NCI-H146 (cell line): ENCODE measurements at regions not wholly inside any gene's neighbourhood (a gene's known extent, or its start where the extent isn't known, plus 50 kb on each side); places are given as distances from the start of the nearest gene placed in this dataset.

Experiments used
- DNase-seq: peaks from one replicate; lab custom pipeline; 2025; lab: John Stamatoyannopoulos, UW

DNA sequence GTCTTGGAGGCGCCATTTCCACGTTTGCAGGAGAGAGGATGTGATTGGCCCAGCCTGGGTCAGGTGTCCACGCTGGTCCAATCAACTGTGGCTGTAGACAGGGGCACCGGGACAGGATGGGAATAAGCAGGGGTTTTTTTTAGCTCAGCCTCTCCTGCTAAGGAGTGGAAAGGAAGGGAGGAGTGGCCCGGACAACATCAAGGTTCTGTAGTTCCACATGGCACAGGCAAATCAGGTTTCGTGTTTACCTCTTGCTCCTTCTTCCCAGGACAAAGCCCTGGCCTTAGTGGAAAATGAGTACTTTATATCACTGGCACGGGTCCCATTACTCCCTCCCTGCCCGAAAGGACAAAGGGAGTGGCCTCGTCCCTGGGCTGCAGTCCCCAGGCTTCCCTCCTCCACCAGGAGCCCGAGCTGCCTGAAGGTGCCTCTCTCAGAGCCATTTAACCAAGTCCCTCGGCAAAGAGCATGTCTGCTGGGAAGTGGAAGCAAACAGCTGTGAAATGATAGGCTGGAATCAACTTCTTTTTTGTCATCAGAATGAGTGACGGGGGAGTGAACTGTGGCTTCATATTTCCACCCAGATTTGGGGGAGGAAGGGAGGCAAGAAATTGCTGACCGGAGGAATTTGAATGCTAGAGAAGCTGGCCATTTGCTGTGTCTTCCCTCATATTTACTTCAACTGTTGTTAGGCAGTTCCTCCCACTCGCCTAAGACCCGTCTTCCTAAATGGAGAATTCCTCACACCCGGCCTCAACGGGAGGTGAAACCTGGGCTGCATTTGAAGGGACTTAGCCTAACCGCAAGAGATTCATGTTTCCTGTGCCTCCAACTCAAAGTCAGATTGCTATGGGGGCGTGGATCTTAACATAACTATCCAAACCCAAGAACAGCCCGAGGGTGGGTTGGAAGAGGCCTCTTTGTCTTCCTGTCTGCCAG, 84.9 kb upstream of the SLC44A3 start:
- DNase-seq = no peak

DNA sequence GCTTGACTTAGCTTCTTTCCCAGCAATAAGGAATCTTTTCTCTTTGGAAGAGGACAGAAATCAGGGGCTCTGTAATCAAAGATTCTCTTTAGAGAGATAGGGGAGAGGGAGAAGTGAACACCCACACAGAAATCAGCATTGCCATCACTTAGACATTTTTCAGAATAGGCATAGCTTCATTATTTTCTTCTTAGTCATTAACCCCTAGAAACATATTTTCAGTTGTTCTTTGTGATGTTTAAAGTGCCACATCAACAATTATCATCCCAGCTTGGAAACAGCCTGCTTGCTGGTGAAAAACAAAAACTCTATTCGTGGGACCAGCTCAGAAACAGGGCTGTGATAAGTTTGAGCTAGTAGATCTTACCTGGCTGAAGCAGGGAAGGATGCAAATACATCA, 88.3 kb upstream of the SLC44A3 start:
- DNase-seq = no peak

DNA sequence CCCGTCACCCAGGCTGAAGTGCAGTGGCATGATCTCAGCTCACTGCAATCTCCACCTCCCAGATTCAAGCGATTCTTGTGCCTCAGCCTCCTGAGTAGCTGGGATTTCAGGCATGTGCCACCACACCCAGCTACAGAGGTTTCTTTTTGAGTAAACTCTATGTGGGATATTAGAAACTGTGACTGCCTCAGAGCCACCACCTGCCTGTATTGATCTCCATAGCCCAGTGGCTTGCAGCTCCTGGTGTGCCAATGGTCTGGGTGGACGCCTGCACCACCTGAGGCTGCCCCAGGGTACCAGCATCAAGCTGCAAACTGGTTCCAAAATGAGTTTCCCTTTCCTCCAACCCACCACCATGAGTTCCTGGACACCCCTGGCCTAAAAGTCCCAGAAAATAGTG, 89.7 kb upstream of the SLC44A3 start:
- DNase-seq = no peak

DNA sequence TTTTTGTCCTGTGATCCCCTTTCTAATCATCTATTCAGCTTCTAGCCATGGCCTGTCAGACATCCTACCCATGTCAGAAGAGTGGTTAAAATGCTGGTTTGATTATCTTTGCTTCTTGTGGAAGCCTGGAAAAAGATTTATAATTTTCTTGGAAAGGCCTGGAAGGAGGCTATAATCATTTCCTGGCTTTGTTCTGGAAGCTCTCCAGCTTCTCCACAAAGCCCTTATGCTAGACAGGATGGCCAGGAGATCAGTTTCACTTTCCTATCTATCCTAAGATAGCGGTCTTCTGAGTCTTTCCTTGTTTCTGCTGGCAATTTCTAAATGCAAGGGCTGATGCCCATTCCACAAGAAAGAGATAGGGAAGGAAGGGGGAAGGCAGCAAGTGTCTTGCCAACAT, 90.9 kb upstream of the SLC44A3 start:
- no peak for DNase-seq

DNA sequence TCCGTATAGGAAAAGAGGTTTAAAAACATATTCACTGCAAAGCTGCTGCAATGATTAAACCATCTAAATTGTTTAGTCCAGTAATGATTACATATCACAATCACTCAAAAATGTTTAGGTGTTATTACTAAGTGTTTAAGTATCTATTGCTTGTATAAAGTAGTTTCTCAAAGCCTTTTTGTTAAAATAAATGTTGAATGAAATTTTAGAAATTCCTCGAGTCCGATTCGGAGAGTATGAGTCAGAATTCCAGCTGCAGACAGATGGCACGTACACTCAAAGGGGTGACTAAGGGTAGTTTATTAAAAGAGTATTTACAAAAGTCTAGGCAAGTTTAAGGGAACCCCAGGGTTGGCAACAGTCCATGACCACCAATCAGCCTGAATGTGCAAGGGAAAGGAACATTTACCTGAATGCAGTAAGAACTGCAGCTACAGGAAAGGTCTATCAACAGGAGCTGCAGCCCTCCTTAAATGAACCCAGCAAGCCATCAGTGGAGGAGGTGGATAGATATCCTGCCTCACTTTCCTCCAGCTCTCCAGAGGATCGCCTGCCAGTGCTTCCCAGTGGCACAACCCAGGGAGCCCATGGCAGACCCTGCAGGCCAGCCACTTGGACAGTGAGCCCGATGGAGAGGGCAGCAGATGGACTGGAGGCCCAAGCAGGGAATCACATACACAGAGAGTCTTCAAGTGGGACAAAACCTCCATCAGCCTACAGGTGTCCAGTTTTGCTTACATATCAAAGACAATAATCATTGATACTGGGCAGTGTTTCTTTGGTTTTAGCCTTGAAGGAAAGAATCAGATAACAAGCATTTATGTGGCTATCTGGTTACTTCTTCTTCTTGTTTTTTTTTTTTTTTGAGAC, 92.1 kb upstream of the SLC44A3 start:
- no peak for DNase-seq

DNA sequence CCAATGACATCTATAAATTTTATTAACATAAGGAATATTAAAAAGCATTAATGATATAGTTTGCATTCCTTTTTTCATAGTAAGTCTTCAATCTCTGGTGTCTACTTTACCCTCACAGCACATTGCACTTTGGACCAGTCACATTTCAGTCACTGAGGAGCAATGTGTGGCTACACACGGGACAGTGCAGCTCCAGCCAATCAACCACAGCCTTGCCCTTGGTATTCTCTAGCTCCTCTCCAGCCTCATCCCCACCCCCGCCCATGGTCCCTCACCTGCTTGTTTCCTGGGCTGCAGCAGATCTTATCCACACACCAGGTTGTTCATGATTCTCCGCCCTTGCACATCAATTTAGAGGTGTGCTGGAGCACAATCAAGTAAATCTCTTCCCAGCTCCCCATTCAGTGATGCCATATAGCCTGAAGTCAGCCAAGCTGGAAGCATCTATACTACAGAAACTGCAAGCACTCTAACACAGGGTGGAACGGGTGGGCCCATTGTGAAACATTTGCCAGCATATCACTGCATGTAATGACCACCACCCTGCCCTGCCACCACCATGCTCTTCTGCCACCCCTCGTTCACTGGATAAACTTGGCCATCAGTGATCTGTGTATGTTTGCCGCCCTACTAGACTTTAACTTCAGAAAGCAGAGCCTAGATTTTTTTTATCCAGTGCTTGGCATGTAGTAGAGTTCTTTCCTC, 93.0 kb upstream of the SLC44A3 start:
- DNase-seq = no peak

DNA sequence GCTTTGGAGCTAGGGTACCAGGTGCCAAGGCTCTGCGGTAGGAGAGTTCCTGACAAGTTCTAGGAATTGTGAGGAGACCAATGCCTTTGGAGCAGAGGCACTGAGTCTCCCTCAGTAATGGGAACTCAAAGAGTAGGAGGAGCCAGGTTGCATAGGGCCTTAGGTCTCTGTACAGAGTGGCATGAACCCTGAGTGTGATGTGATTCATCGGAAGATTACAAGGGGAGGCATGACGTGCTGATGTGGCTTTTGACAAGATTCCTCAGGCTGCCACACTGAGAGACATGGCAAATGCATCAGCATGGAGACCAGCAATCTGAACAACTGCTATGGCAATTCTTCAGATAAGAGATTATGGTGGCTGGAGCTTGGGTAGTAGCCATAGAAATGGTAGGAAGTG, 94.6 kb upstream of the SLC44A3 start:
- no peak for DNase-seq

DNA sequence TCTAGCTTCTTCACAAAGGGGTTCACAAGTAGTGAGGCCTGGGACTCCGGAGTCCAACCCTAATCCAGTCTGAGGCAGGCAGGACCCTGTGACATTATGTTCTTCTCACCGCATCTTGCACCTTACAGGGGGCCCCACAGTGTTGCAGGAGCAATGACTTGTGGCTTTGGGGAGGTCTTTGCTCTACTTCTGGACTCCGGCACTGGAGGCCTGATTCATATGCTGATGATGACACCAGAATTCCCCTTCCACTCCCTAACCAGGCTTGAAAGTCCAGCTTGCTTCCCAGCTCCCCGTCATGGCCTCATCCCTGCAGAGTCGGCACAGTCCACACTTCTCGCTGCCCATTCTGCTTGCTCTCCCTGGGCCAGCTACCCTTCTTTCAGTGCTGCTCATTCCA, 96.3 kb upstream of the SLC44A3 start:
- no peak for DNase-seq

DNA sequence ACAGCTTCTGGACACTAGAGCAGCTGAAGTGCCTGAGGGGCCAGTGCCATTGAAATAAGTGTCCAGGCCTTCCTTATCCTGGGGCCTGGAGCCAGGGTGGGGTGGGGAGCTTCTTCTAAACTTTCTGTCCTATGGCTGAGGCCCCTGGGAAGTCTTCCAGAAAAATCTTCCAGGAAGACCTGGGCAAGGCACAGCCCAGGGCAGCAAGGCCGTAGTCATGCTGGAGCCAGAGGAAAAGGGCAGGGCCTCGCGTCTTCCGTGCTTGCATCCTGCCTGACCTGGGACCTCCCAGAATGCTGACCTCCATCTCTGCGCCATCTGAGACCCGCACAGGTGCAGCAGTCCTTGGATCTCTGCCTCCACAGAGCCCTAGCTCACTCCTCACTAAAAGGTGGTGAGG, 96.7 kb upstream of the SLC44A3 start:
- DNase-seq = no peak

DNA sequence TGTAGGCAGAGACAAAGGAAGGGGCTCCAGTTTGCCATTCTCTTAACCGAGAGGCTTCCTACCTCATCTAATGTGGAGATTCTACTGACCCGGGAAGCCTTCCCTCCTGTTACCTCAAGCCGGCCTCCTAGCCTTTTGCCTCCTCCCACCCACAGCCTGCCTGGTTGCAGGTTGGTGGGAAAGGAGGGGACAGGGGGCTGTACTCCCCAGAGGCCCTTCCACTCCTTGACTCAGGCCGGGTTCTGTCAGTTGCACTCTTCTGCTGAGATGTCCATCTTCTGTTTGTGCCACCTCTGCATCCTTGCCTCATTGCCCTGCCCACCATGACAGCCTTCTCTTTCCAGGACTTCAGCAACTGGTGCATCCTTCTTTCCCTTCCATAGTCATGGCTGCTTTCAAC, 98.0 kb upstream of the SLC44A3 start:
- DNase-seq = no peak

DNA sequence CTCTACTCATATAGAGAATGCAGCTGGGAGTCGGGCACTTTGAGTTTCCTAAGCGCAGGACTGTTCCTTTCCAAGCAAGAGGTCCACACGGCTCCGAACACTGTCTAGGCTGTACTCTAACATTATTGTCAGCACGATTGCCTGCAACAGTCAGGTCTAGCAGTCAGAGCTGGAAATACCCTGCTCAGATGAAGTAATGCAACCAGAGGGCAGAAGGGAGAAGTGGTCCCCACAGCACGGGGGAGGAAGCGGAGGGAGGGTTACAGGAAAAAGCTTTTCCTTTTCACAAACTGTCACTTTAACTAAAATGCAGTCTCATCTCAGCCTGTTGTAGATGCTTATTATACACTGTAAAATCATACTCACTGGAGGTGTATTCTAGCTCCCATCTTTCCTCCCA, 98.9 kb upstream of the SLC44A3 start:
- DNase-seq = no peak

DNA sequence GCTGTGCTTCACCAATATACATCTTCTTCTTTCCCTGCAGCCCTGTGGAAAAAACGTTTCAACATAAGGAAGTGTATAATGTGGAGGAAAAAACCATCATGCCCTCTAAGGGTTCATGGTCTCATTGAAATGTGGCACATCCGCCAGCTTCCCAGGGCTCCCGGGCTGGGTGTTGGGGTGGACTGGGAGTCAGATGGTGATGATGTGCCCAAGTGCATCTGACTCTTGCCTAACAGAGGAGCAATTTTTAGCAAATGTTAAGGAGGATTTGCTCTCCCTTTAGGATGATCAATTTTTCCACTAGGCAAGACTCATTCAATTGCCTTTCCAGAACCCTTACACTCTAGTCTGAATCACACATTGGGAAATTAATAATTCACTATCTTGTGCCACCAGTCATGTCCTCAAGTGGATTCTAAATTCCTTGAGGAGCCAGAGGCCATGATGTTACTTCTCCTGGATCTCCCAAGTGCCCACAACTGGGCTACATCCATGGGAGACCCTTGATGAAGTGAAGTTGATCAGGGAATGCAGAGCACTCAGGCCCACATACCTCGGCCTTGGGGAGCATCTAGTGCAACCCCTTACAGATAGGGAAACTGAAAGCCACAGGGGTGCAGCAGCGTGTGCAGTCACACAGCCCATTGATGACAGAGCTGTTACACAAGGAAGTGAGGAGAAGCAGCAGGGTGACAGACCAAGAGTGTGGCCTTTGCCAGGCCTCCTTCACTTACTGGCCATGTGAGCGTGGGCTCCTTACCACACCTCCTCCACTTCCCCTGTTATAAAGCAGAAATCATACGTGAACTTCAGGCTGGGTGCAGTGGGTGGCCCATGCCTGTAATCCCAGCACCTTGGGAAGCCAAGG, 100.0 kb upstream of the SLC44A3 start:
- no peak for DNase-seq

DNA sequence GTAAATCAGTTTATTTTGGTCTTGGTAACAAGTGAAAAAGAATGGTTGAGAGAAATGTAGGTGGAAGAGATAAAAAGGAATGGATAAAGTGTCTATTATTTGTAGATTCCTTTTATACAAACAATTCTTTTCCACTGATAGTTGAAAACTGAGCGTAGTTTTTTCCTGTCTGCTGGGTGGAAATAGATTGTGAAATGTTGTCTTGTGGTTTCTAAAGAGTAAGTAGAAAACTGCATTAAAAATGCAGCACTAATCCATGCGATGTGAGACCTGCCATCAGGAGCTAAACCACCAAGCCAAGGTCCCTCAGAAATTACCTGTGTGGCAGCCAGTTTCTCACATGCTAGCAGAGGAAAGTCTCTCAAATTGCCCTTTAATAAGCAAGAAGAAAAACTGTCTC, 103.2 kb upstream of the SLC44A3 start:
- no peak for DNase-seq

DNA sequence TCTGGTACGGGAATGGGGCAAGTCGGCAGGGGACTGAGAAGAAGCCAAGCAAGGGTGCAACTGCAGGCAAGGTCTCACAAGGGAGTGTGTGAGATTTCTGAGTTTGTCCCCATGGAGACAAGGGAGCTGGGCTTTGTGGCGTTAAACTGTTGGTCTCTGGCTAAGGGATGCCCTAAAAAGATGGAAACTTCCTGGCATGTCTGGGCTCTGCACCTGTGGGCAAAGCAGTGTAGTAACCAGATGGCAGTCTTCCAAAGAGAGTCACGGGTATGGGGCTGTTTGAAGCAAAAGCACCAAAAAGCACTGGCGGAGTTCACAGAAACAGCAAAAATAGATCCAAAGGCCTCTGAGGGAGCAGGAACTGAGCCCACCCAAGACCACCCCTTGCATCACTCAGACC, 104.8 kb upstream of the SLC44A3 start:
- no peak for DNase-seq

DNA sequence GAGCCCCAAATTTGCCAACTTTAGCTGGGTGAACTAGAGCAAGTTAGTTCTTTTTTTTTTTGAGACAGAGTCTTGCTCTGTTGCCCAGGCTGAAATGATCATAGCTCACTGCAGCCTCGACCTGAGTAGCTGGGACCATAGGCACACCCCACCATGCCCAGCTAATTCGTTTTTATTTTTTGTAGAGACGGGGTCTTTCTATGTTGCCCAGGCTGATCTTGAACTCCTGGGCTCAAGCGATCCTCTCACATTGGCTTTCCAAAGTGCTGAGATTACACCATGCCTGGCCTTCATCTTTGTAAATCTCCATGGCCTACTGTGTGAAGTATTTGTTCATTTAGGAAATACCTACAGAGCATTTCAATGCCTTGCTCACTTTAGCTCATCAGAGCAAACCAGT, 105.6 kb upstream of the SLC44A3 start:
- DNase-seq = no peak

DNA sequence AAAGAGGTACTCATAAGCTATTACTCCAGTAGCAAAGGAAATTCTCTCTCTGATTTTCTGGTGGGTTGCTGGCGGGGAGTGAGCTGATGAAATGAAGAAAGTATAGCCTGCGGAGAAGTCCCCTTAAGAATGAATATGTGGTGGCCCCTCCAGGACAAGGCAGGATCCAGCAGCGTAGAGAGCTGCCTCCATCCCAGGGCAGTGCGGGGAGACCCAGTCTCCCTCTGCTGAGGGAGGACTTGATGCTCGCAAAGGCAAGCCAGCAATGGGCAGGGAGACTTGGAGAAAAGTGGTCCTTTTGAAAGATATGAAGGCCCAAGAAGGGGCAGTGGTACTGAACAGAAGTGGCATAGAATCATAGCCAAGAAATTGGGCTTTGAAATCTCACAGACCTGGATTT, 106.0 kb upstream of the SLC44A3 start:
- no peak for DNase-seq

DNA sequence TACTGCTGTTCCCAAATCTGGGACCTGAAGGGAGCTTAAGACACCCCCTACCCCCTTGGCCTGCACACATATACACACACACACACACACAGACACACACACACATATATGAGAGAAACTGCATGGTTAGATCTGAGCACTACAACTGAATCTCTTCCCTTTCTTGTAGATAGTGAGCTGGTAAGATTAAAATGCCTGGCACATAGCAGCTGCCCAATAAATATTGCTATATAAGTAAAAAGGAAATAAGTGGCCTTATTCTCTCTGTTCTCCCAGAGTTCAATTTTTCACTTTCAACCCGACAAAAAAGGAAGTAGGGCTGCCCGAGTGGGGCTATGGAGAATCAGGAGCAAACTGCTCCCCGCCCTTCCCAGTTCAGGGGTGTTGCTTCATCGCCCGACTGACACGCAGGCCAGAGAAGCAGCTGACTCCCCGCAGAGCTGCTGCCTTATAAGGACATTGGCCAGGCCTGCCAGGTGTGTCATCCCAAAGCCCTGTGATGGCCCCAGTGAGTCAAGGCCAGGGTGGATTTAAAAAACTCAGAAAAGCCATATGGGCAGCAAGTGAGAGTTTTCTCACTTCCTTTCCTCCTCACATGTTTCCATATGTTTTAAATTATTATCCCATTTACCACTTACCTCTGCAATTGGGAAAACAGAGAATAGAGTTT, 106.5 kb upstream of the SLC44A3 start:
- peak; percentile 62 for DNase-seq

DNA sequence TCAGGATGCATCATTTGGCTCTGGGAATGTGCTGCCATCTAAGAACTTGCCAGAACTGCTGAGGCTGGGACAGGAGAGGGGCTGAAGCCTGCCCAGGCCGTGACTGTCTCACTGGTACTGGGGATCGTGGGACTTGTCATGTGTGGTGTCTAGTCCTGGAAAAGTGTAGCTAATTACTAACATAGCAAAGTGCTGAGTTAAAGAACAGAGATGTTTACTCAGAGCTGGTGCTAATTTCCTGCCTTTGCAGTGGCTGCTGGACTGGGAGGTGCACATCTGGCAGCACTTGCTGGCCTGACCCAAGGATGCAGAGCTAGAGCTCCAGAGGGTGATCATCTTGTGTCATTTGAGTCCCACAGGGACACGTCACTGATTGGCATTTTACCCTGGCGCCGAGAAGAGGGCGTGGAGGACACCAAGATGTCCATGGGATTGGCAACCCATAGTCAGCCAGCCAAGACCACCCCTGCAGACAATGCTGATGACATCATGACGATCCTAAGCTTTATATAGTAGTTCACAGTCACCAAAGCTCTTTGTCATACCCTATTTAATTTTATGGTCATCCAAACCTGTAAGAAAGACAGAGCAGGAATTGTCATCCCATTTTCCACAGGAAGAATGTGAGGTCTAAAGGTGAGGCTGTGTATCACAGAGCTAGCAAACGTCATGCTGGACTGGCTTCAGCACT, 110.1 kb upstream of the SLC44A3 start:
- DNase-seq = no peak

DNA sequence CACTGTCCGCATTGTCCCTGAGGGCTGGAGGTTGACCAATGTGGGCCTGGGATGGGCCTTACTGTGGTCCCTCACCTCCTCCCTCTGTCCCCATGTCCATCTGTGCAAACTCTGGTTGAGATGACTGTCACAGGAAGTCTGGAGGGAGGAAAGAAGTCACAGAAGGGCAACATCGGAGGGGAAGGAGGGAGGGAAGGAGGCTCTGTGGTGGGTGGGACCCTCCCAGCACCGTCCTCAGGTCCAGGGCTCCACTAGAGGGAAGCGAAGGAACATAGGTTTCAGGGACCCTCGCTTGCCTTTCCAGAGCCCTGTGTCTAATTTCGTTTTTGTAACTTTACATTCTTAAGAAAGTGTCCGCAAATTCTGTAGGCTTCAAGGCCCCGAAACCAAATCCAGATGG, 111.3 kb upstream of the SLC44A3 start:
- DNase-seq = no peak

DNA sequence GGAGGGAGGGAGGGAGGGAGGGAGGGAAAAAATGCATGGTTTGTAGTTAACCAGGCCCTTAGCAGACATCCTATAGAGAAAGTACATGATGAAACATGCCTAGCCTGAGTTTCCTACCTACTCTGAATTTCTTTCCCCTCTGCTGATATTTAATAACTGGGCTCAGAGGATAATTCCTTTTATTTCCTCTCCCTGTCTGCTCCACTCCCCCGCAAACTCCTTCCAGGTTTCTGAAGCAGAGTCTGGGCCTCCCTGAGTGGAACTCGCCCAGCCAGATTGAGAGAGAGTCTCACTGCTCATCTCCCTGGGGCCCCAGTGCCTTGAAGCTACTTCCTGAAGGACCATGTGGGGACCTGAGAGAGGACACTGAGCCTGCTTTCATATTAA, 111.9 kb upstream of the SLC44A3 start:
- DNase-seq = no peak
